Sigmoid colon (tissue), 4 donors: ENCODE measurements at regions not wholly inside any gene's neighbourhood (a gene's known extent, or its start where the extent isn't known, plus 50 kb on each side); places are given as distances from the start of the nearest gene placed in this dataset.
"Not testable (repeated sequence)": the region's sequence is repeated elsewhere in the genome, so short reads cannot be mapped to it uniquely, and the experiment has no call there.

ENCODE experiments used
- EP300 ChIP-seq, 4 donors: sonication (generic); formaldehyde crosslinking; IDR thresholded peaks; one replicate each; pipeline ENCODE4 v1.6.1; 2017; ENCODE audit warnings: antibody characterized with exemption in 4 of 4
- POLR2A ChIP-seq, 2 donors: fragments of 450-650 bp; IDR thresholded peaks; one replicate each; pipeline ENCODE4 v1.6.1; 2016; ENCODE audit warnings: antibody characterized with exemption in 2 of 2, mild to moderate bottlenecking in 2 of 2, moderate library complexity in 2 of 2
- TF ChIP-seq, protein P1 (sequence below), 4 experiments: fragments of 450-650 bp in 3 of 4; fragments of 200-600 bp in 1 of 4; IDR thresholded peaks; one replicate each; pipeline ENCODE4 v1.5.1; 2016 to 2019; ENCODE audit warnings: antibody characterized with exemption in 4 of 4, mild to moderate bottlenecking in 3 of 4, moderate library complexity in 2 of 4

DNA sequence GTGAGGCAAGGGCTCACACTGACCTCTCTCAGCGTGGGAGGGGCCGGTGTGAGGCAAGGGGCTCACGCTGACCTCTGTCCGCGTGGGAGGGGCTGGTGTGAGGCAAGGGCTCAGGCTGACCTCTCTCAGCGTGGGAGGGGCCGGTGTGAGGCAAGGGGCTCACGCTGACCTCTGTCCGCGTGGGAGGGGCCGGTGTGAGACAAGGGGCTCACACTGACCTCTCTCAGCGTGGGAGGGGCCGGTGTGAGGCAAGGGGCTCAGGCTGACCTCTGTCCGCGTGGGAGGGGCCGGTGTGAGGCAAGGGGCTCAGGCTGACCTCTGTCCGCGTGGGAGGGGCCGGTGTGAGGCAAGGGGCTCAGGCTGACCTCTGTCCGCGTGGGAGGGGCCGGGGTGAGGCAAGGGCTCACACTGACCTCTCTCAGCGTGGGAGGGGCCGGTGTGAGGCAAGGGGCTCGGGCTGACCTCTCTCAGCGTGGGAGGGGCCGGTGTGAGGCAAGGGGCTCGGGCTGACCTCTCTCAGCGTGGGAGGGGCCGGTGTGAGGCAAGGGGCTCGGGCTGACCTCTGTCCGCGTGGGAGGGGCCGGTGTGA, 315.0 kb downstream of the OR4F29 start:
- TF ChIP-seq, protein P1, sequence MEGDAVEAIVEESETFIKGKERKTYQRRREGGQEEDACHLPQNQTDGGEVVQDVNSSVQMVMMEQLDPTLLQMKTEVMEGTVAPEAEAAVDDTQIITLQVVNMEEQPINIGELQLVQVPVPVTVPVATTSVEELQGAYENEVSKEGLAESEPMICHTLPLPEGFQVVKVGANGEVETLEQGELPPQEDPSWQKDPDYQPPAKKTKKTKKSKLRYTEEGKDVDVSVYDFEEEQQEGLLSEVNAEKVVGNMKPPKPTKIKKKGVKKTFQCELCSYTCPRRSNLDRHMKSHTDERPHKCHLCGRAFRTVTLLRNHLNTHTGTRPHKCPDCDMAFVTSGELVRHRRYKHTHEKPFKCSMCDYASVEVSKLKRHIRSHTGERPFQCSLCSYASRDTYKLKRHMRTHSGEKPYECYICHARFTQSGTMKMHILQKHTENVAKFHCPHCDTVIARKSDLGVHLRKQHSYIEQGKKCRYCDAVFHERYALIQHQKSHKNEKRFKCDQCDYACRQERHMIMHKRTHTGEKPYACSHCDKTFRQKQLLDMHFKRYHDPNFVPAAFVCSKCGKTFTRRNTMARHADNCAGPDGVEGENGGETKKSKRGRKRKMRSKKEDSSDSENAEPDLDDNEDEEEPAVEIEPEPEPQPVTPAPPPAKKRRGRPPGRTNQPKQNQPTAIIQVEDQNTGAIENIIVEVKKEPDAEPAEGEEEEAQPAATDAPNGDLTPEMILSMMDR (IDR thresholded peaks at IDR 0.05), result not testable (repeated sequence)
- TF ChIP-seq EP300, POLR2A (IDR thresholded peaks at IDR 0.05): not testable (repeated sequence)
